Endodermal cell (in vitro differentiated cells): ENCODE measurements at regions not wholly inside any gene's neighbourhood (a gene's known extent, or its start where the extent isn't known, plus 50 kb on each side); places are given as distances from the start of the nearest gene placed in this dataset.

Experiments used
- DNase-seq: peaks from one replicate; pipeline ENCODE4 v3.0.0-alpha.2; 2017
- H3K27ac ChIP-seq: 2 replicates; pipeline ENCODE4 v1.5.1; 2013; ENCODE audit warnings: mild to moderate bottlenecking, low read depth, low read length, moderate library complexity
- H3K27me3 ChIP-seq: 2 replicates; pipeline ENCODE4 v1.6.1; 2013; ENCODE audit warnings: mild to moderate bottlenecking, low read length, moderate library complexity; ENCODE audit not compliant: insufficient read depth, control insufficient read depth, poor library complexity, severe bottlenecking
- H3K36me3 ChIP-seq: 2 replicates; pipeline ENCODE4 v1.7.0; 2013; ENCODE audit warnings: mild to moderate bottlenecking, low read length, moderate library complexity; ENCODE audit not compliant: control insufficient read depth, insufficient read depth
- H3K4me1 ChIP-seq: one replicate; pipeline ENCODE4 v1.7.0; 2013; ENCODE audit warnings: low read length; ENCODE audit not compliant: control insufficient read depth, insufficient read depth
- H3K4me3 ChIP-seq: 2 replicates; pipeline ENCODE4 v1.5.1; 2013; ENCODE audit warnings: mild to moderate bottlenecking, low read length, moderate library complexity
- H3K9ac ChIP-seq: 2 replicates; pipeline ENCODE4 v1.6.1; 2013; ENCODE audit warnings: mild to moderate bottlenecking, low read length, moderate library complexity; ENCODE audit not compliant: poor library complexity, severe bottlenecking; ENCODE audit errors: extremely low read depth
- H3K9me3 ChIP-seq: 2 replicates; pipeline ENCODE4 v1.6.1; 2013; ENCODE audit warnings: mild to moderate bottlenecking, low read length, moderate library complexity; ENCODE audit not compliant: control insufficient read depth
- H3K27ac Mint-ChIP-seq: 2 replicates; pipeline ENCODE4 v1.8.0; 2020; ENCODE audit warnings: mixed read lengths
- H3K27me3 Mint-ChIP-seq: 2 replicates; pipeline ENCODE4 v1.8.0; 2021; ENCODE audit warnings: mild to moderate bottlenecking, mixed read lengths; ENCODE audit not compliant: insufficient read depth
- H3K36me3 Mint-ChIP-seq: 2 replicates; pipeline ENCODE4 v1.8.0; 2020; ENCODE audit warnings: low read depth, mixed read lengths
- H3K4me1 Mint-ChIP-seq: 2 replicates; pipeline ENCODE4 v1.8.0; 2020; ENCODE audit warnings: mixed read lengths
- H3K4me3 Mint-ChIP-seq: 2 replicates; pipeline ENCODE4 v1.8.0; 2020; ENCODE audit warnings: mild to moderate bottlenecking, moderate library complexity, mixed read lengths
- H3K9me3 Mint-ChIP-seq: 2 replicates; pipeline ENCODE4 v1.8.0; 2020; ENCODE audit warnings: mild to moderate bottlenecking, mixed read lengths
- CTCF ChIP-seq: fragments of 200-600 bp; sonication (generic); conservative IDR thresholded peaks from 2 replicates; pipeline ENCODE4 v1.5.0; 2021; ENCODE audit warnings: antibody characterized with exemption, mild to moderate bottlenecking
- WGBS, 2 experiments: methylation state at CpG; one replicate each; pipeline versions ENCODE4 v1.1.5 to v1.1.7; 2013; ENCODE audit warnings: missing lambda C conversion rate in 2 of 2, mixed read lengths in 1 of 2; ENCODE audit not compliant: insufficient coverage in 1 of 2, insufficient read length in 1 of 2; 5-methylcytosine and 5-hydroxymethylcytosine counted together

DNA sequence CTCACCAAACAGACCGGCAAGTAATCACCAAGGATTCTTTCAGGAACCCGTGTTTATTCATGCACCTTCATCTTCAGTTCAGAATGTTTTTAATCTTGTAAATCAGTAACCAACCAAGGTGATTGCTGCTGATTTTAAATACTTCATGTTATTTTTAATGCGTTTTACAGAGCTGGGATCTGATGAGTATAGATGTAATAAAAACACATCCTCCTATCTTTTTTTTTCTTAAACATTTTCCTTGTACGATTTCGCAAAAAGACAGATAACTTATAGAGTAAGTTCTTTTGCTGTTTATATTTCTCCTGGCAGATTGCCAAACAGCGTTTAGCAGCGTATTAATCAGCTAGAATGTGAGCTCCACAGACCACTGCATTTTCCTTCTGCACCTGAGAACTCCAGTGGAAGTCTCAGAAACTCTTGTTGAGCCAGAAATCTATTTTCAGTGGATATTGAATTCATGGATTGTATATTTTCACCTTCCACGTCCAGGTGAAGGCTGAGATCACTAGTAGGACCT, 397.8 kb upstream of the NRP1 start:
- 94 to 96% methylated on average over 4 to 7 of the region's 8 CpGs for WGBS, 2 experiments
- Histone ChIP-seq H3K27ac (no peak overlapping the region), H3K27me3 (no peaks in the 10 kb centered on the region), H3K4me1 (no peaks in the 10 kb centered on the region), H3K9ac (no peak overlapping the region), H3K36me3 (no peaks in the 10 kb centered on the region), H3K9me3 (no peaks in the 10 kb centered on the region), H3K4me3 (no peak overlapping the region)
- no peak overlapping the region for H3K27ac Mint-ChIP-seq
- no peak overlapping the region for H3K4me3 Mint-ChIP-seq
- no peaks in the 10 kb centered on the region for H3K27me3 Mint-ChIP-seq
- no peaks in the 10 kb centered on the region for H3K4me1 Mint-ChIP-seq
- DNase-seq: no peak
- no peaks in the 10 kb centered on the region for H3K36me3 Mint-ChIP-seq
- TF ChIP-seq CTCF: no peak
- H3K9me3 Mint-ChIP-seq: peaks cover 5% of the 10 kb centered on the region

GRCh38 chr10:33731322-33731721, 396.9 kb upstream of the NRP1 start:
- DNase-seq: no peak
- Histone ChIP-seq H3K27me3 (no peaks in the 10 kb centered on the region), H3K36me3 (no peaks in the 10 kb centered on the region), H3K9me3 (no peaks in the 10 kb centered on the region), H3K27ac (no peak overlapping the region), H3K4me1 (no peaks in the 10 kb centered on the region), H3K4me3 (no peak overlapping the region), H3K9ac (no peak overlapping the region)
- Mint-ChIP-seq H3K27me3 (no peaks in the 10 kb centered on the region), H3K36me3 (no peaks in the 10 kb centered on the region), H3K9me3 (peaks cover 6% of the 10 kb centered on the region), H3K4me3 (no peak overlapping the region), H3K27ac (no peak overlapping the region), H3K4me1 (no peaks in the 10 kb centered on the region)
- 88 to 96% methylated on average over 5 to 6 of the region's 6 CpGs for WGBS, 2 experiments
- TF ChIP-seq CTCF: no peak

GRCh38 chr10:33725430-33725829, 391.0 kb upstream of the NRP1 start:
- Histone ChIP-seq H3K9me3 (no peaks in the 10 kb centered on the region), H3K36me3 (no peaks in the 10 kb centered on the region), H3K9ac (no peak overlapping the region), H3K27ac (no peak overlapping the region), H3K4me3 (no peak overlapping the region), H3K4me1 (no peaks in the 10 kb centered on the region), H3K27me3 (no peaks in the 10 kb centered on the region)
- Mint-ChIP-seq H3K27me3 (no peaks in the 10 kb centered on the region), H3K4me3 (no peak overlapping the region), H3K9me3 (peaks cover 6% of the 10 kb centered on the region), H3K4me1 (no peaks in the 10 kb centered on the region), H3K36me3 (no peaks in the 10 kb centered on the region), H3K27ac (no peak overlapping the region)
- TF ChIP-seq CTCF: no peak
- 93% methylated on average over 4 of the region's 4 CpGs; no CpG with 5 or more reads in 1 of the 2 experiments for WGBS, 2 experiments
- no peak for DNase-seq
